BLaER1 (cell line): ENCODE measurements at regions not wholly inside any gene's neighbourhood (a gene's known extent, or its start where the extent isn't known, plus 50 kb on each side); places are given as distances from the start of the nearest gene placed in this dataset.

Experiments
- H3K27ac ChIP-seq: shearing (Covaris generic); formaldehyde crosslinking; 2 replicates; pipeline ENCODE4 v1.8.1; 2022
- H3K27me3 ChIP-seq: shearing (Covaris generic); formaldehyde crosslinking; 2 replicates; pipeline ENCODE4 v1.8.1; 2022
- H3K36me3 ChIP-seq: shearing (Covaris generic); formaldehyde crosslinking; 2 replicates; pipeline ENCODE4 v1.8.1; 2022
- H3K4me1 ChIP-seq: shearing (Covaris generic); formaldehyde crosslinking; 2 replicates; pipeline ENCODE4 v1.8.1; 2022
- H3K4me2 ChIP-seq: shearing (Covaris generic); formaldehyde crosslinking; 2 replicates; pipeline ENCODE4 v1.8.1; 2022
- H3K4me3 ChIP-seq: shearing (Covaris generic); formaldehyde crosslinking; 2 replicates; pipeline ENCODE4 v1.8.1; 2022
- H3K9ac ChIP-seq: shearing (Covaris generic); formaldehyde crosslinking; 2 replicates; pipeline ENCODE4 v1.8.1; 2022
- H3K9me3 ChIP-seq: shearing (Covaris generic); formaldehyde crosslinking; 2 replicates; pipeline ENCODE4 v1.8.1; 2022
- H4K20me1 ChIP-seq: shearing (Covaris generic); formaldehyde crosslinking; 2 replicates; pipeline ENCODE4 v1.8.1; 2022
- Cebpa-rat ChIP-seq: shearing (Covaris generic); IDR thresholded peaks from 2 replicates; pipeline ENCODE4 v1.8.1; 2022

GRCh38 chr16:89027281-89027680 is 50.3 kb upstream of the CBFA2T3 start:
- H3K4me2 ChIP-seq = no peak overlapping the region
- no peaks in the 10 kb centered on the region for H3K36me3 ChIP-seq
- H3K27me3 ChIP-seq = no peaks in the 10 kb centered on the region
- H3K9me3 ChIP-seq = peaks cover 20% of the 10 kb centered on the region
- peaks cover 16% of the 10 kb centered on the region for H3K4me1 ChIP-seq
- TF ChIP-seq Cebpa-rat = no peak
- H3K4me3 ChIP-seq = no peak overlapping the region
- no peak overlapping the region for H3K27ac ChIP-seq
- no peaks in the 10 kb centered on the region for H4K20me1 ChIP-seq
- no peak overlapping the region for H3K9ac ChIP-seq

GRCh38 chr16:89031715-89032659 is 55.0 kb upstream of the CBFA2T3 start:
- Histone ChIP-seq H3K9ac (peak overlapping the region; percentile 50), H3K4me1 (peaks cover 46% of the 10 kb centered on the region)

GRCh38 chr16:89033304-89033703 is 56.3 kb upstream of the CBFA2T3 start:
- TF ChIP-seq Cebpa-rat = no peak
- no peak overlapping the region for H3K9ac ChIP-seq
- peak overlapping the region; percentile 89 for H3K4me2 ChIP-seq
- H3K27ac ChIP-seq = peak overlapping the region; percentile 70
- H3K4me1 ChIP-seq = peaks cover 53% of the 10 kb centered on the region
- no peak overlapping the region for H3K4me3 ChIP-seq
- no peaks in the 10 kb centered on the region for H4K20me1 ChIP-seq
- H3K27me3 ChIP-seq = no peaks in the 10 kb centered on the region
- H3K36me3 ChIP-seq = no peaks in the 10 kb centered on the region
- no peaks in the 10 kb centered on the region for H3K9me3 ChIP-seq

More at GRCh38 chr16:89031715-89032659, 55.0 kb upstream of the CBFA2T3 start:
- H3K4me3 ChIP-seq = peak overlapping the region; percentile 32; the same call in 1 of the 2 replicates
- H3K9me3 ChIP-seq = peaks cover under 1% of the 10 kb centered on the region; the same call in 1 of the 2 replicates
- H3K27ac ChIP-seq = peak overlapping the region; percentile 70
- H3K36me3 ChIP-seq = no peaks in the 10 kb centered on the region
- peak overlapping the region; percentile 89 for H3K4me2 ChIP-seq
- TF ChIP-seq Cebpa-rat = peak; percentile 78; the same call in 1 of the 2 replicates
- H3K27me3 ChIP-seq = no peaks in the 10 kb centered on the region
- no peaks in the 10 kb centered on the region for H4K20me1 ChIP-seq

- Histone ChIP-seq H3K27ac (peak overlapping the region; percentile 70), H3K4me1 (peaks cover 59% of the 10 kb centered on the region), H4K20me1 (no peaks in the 10 kb centered on the region), H3K4me2 (peak overlapping the region; percentile 89; the same call in 1 of the 2 replicates), H3K27me3 (no peaks in the 10 kb centered on the region), H3K9ac (no peak overlapping the region), H3K9me3 (no peaks in the 10 kb centered on the region), H3K4me3 (no peak overlapping the region), H3K36me3 (no peaks in the 10 kb centered on the region)
- no peak for TF ChIP-seq Cebpa-rat
Measured at GRCh38 chr16:89033796-89034572, 57.0 kb upstream of the CBFA2T3 start.

GRCh38 chr16:89034573-89034961 is 57.6 kb upstream of the CBFA2T3 start:
- no peak for TF ChIP-seq Cebpa-rat
- Histone ChIP-seq H3K9ac (no peak overlapping the region), H3K27ac (no peak overlapping the region), H3K4me3 (no peak overlapping the region), H3K27me3 (no peaks in the 10 kb centered on the region), H3K4me2 (no peak overlapping the region), H3K4me1 (peaks cover 65% of the 10 kb centered on the region), H4K20me1 (no peaks in the 10 kb centered on the region), H3K36me3 (no peaks in the 10 kb centered on the region), H3K9me3 (no peaks in the 10 kb centered on the region)

GRCh38 chr16:89034971-89035668 is 58.1 kb upstream of the CBFA2T3 start:
- H3K36me3 ChIP-seq = no peaks in the 10 kb centered on the region
- no peak overlapping the region for H3K27ac ChIP-seq
- H3K9ac ChIP-seq = no peak overlapping the region
- no peak overlapping the region for H3K4me2 ChIP-seq
- H4K20me1 ChIP-seq = no peaks in the 10 kb centered on the region
- H3K4me3 ChIP-seq = no peak overlapping the region
- TF ChIP-seq Cebpa-rat = no peak
- no peaks in the 10 kb centered on the region for H3K9me3 ChIP-seq
- no peaks in the 10 kb centered on the region for H3K27me3 ChIP-seq
- peaks cover 71% of the 10 kb centered on the region for H3K4me1 ChIP-seq

- Histone ChIP-seq H3K27me3 (no peaks in the 10 kb centered on the region), H3K36me3 (no peaks in the 10 kb centered on the region), H3K4me3 (no peak overlapping the region), H3K9me3 (no peaks in the 10 kb centered on the region), H4K20me1 (no peaks in the 10 kb centered on the region), H3K4me1 (peaks cover 72% of the 10 kb centered on the region), H3K4me2 (no peak overlapping the region), H3K27ac (no peak overlapping the region), H3K9ac (no peak overlapping the region)
- TF ChIP-seq Cebpa-rat = no peak
Measured at GRCh38 chr16:89035669-89036570, 57.7 kb upstream of the ACSF3 start.

GRCh38 chr16:89036776-89037175 is 56.9 kb upstream of the ACSF3 start:
- Histone ChIP-seq H4K20me1 (no peaks in the 10 kb centered on the region), H3K9me3 (no peaks in the 10 kb centered on the region)
- no peak for TF ChIP-seq Cebpa-rat

More at GRCh38 chr16:89036776-89037175, 56.9 kb upstream of the ACSF3 start:
- no peaks in the 10 kb centered on the region for H3K36me3 ChIP-seq
- no peak overlapping the region for H3K4me3 ChIP-seq
- peaks cover 63% of the 10 kb centered on the region for H3K4me1 ChIP-seq
- H3K9ac ChIP-seq = no peak overlapping the region
- no peaks in the 10 kb centered on the region for H3K27me3 ChIP-seq
- H3K27ac ChIP-seq = no peak overlapping the region
- H3K4me2 ChIP-seq = no peak overlapping the region
